ENCODE measurements at regions not wholly inside any gene's neighbourhood (a gene's known extent, or its start where the extent isn't known, plus 50 kb on each side); places are given as distances from the start of the nearest gene placed in this dataset.

DNA sequence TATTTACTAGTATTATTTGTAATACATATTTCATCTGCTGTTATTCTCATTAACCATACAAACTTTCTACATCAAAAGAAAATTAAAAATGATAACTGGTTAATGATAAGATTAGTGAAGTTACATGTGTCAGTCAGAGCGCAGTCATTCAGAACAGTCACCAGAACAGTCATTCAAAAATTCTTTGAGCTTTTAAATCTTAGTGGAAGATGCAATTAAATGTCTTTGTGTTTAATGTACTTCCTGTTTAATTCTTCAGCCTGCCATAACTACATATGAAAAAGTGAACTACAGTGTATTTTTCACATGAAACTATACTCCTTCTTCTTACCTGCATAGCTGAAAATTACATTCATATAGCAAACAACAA is 179.7 kb upstream of the NDST4 start:
- in situ Hi-C loops (cut with HindIII; ENCODE audit: low pct_ligation_motif_present, low sequenced_read_pairs) = no loop called here
- TF ChIP-seq, protein P1, sequence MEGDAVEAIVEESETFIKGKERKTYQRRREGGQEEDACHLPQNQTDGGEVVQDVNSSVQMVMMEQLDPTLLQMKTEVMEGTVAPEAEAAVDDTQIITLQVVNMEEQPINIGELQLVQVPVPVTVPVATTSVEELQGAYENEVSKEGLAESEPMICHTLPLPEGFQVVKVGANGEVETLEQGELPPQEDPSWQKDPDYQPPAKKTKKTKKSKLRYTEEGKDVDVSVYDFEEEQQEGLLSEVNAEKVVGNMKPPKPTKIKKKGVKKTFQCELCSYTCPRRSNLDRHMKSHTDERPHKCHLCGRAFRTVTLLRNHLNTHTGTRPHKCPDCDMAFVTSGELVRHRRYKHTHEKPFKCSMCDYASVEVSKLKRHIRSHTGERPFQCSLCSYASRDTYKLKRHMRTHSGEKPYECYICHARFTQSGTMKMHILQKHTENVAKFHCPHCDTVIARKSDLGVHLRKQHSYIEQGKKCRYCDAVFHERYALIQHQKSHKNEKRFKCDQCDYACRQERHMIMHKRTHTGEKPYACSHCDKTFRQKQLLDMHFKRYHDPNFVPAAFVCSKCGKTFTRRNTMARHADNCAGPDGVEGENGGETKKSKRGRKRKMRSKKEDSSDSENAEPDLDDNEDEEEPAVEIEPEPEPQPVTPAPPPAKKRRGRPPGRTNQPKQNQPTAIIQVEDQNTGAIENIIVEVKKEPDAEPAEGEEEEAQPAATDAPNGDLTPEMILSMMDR (IDR thresholded peaks at IDR 0.05; ENCODE audit: low read depth, low read length, missing control alignments) = no peak
- no peaks in the 10 kb centered on the region for H3K27me3 ChIP-seq (replicated peaks)
- no peaks in the 10 kb centered on the region for H3K36me3 ChIP-seq (replicated peaks)
- no peak overlapping the region for H3K27ac ChIP-seq
- H3K4me3 ChIP-seq (ENCODE audit: low read depth, low read length) = no peak overlapping the region
- no peak for DNase-seq

- H3K36me3 ChIP-seq (replicated peaks) = no peaks in the 10 kb centered on the region
- no peak overlapping the region for H3K4me3 ChIP-seq (ENCODE audit: low read depth, low read length)
- in situ Hi-C loops (cut with HindIII; ENCODE audit: low pct_ligation_motif_present, low sequenced_read_pairs) = no loop called here
- no peaks in the 10 kb centered on the region for H3K27me3 ChIP-seq (replicated peaks)
- no peak overlapping the region for H3K27ac ChIP-seq
- TF ChIP-seq, protein P1 (IDR thresholded peaks at IDR 0.05; ENCODE audit: low read depth, low read length, missing control alignments) = no peak
- no peak for DNase-seq
Observed at GRCh38 chr4:115292320-115293092, 179.1 kb upstream of the NDST4 start.

GRCh38 chr4:115287426-115287825 is 174.0 kb upstream of the NDST4 start:
- Histone ChIP-seq H3K36me3 (replicated peaks) (no peaks in the 10 kb centered on the region), H3K4me3 (ENCODE audit: low read depth, low read length) (no peak overlapping the region), H3K27me3 (replicated peaks) (no peaks in the 10 kb centered on the region), H3K27ac (no peak overlapping the region)
- DNase-seq = no peak
- TF ChIP-seq, protein P1 (IDR thresholded peaks at IDR 0.05; ENCODE audit: low read depth, low read length, missing control alignments) = no peak
- in situ Hi-C loops (cut with HindIII; ENCODE audit: low pct_ligation_motif_present, low sequenced_read_pairs) = no loop called here

- in situ Hi-C loops (cut with HindIII; ENCODE audit: low pct_ligation_motif_present, low sequenced_read_pairs) = no loop called here
- no peak overlapping the region for H3K4me3 ChIP-seq (ENCODE audit: low read depth, low read length)
- H3K27ac ChIP-seq = no peak overlapping the region
- TF ChIP-seq, protein P1 (IDR thresholded peaks at IDR 0.05; ENCODE audit: low read depth, low read length, missing control alignments) = no peak
- no peaks in the 10 kb centered on the region for H3K27me3 ChIP-seq (replicated peaks)
- no peak for DNase-seq
- no peaks in the 10 kb centered on the region for H3K36me3 ChIP-seq (replicated peaks)
Observed at GRCh38 chr4:115279330-115279729, 165.9 kb upstream of the NDST4 start.

DNA sequence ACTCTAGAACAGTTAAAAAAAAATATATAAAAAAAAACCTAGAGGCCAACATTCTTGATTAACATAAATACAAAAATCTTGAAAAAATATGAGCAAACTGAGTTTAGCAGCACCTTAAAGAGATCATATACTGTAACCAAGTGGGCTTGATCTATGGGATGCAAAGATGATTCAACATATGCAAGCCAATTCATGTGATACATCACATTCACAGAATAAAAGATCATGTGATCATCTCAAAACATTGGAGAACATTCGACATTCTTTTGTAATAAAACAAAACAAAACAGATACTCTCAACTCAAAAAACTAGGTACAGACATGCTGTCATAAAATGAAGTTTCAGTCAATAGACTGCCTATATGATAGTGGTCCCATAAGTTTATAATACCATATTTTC is 165.4 kb upstream of the NDST4 start:
- Histone ChIP-seq H3K4me3 (ENCODE audit: low read depth, low read length) (no peak overlapping the region), H3K27ac (no peak overlapping the region), H3K36me3 (replicated peaks) (no peaks in the 10 kb centered on the region), H3K27me3 (replicated peaks) (no peaks in the 10 kb centered on the region)
- no peak for DNase-seq
- TF ChIP-seq, protein P1 (IDR thresholded peaks at IDR 0.05; ENCODE audit: low read depth, low read length, missing control alignments) = no peak
- in situ Hi-C loops (cut with HindIII; ENCODE audit: low pct_ligation_motif_present, low sequenced_read_pairs) = no loop called here

DNA sequence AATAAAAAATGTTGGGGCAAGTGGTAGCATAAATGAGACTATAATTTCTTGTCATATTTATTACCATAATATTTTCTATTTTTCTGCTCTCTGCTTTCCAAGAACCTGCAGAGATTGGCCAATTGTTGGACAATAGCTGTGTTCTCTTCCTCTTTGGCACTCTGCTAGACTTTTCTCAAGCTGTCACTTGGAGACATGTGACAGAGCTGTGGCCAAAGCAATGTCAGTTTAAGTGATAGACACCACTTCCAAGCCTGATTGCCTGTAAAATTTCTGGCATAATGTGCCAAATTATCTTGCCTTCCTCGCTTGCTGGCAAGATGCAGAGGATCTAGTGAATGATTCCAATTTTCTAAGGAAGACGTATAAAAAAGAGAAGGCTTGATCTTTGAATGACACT is 162.2 kb upstream of the NDST4 start:
- Histone ChIP-seq H3K27me3 (replicated peaks) (no peaks in the 10 kb centered on the region), H3K36me3 (replicated peaks) (no peaks in the 10 kb centered on the region), H3K4me3 (ENCODE audit: low read depth, low read length) (no peak overlapping the region), H3K27ac (no peak overlapping the region)
- in situ Hi-C loops (cut with HindIII; ENCODE audit: low pct_ligation_motif_present, low sequenced_read_pairs) = no loop called here
- TF ChIP-seq, protein P1 (IDR thresholded peaks at IDR 0.05; ENCODE audit: low read depth, low read length, missing control alignments) = no peak
- DNase-seq = no peak

Data from brain microvascular endothelial cell (primary cell).